H9 (cell line): ENCODE measurements at regions not wholly inside any gene's neighbourhood (a gene's known extent, or its start where the extent isn't known, plus 50 kb on each side); places are given as distances from the start of the nearest gene placed in this dataset.

Source experiments
- DNase-seq: peaks from one replicate; pipeline ENCODE4 v3.0.0-alpha.2; 2017
- H2AFZ ChIP-seq: one replicate; pipeline ENCODE4 v1.6.1; 2013; ENCODE audit warnings: mild to moderate bottlenecking, low read length, control low read depth, moderate library complexity
- H2AK5ac ChIP-seq: 2 replicates; pipeline ENCODE4 v1.6.1; 2013; ENCODE audit warnings: low read length, control low read depth, mixed read lengths; ENCODE audit not compliant: insufficient read length
- H2BK120ac ChIP-seq: one replicate; pipeline ENCODE4 v1.6.1; 2013; ENCODE audit warnings: low read depth, mild to moderate bottlenecking, low read length, control low read depth, inconsistent platforms; ENCODE audit not compliant: poor library complexity, severe bottlenecking
- H2BK12ac ChIP-seq: 2 replicates; pipeline ENCODE4 v1.6.1; 2013; ENCODE audit warnings: low read length, control low read depth, mixed read lengths, low read depth; ENCODE audit not compliant: insufficient read length
- H2BK15ac ChIP-seq: 2 replicates; pipeline ENCODE4 v1.6.1; 2013; ENCODE audit warnings: low read depth, low read length, control low read depth
- H2BK20ac ChIP-seq: one replicate; pipeline ENCODE4 v1.6.1; 2013; ENCODE audit warnings: low read depth, mild to moderate bottlenecking, low read length, control low read depth, inconsistent platforms; ENCODE audit not compliant: poor library complexity, severe bottlenecking
- H2BK5ac ChIP-seq: 2 replicates; pipeline ENCODE4 v1.6.1; 2013; ENCODE audit warnings: low read length, control low read depth, mixed read lengths; ENCODE audit not compliant: insufficient read length
- H3K14ac ChIP-seq: 2 replicates; pipeline ENCODE4 v1.6.1; 2013; ENCODE audit warnings: low read length, control low read depth; ENCODE audit not compliant: insufficient read depth
- H3K18ac ChIP-seq: 2 replicates; pipeline ENCODE4 v1.6.1; 2013; ENCODE audit warnings: low read depth, mild to moderate bottlenecking, mixed read lengths, low read length, control low read depth; ENCODE audit not compliant: insufficient read length
- H3K23ac ChIP-seq: 2 replicates; pipeline ENCODE4 v1.6.1; 2013; ENCODE audit warnings: low read length, control low read depth, mixed read lengths, low read depth; ENCODE audit not compliant: insufficient read length
- H3K23me2 ChIP-seq: 2 replicates; pipeline ENCODE4 v1.6.1; 2013; ENCODE audit warnings: low read depth, mild to moderate bottlenecking, mixed read lengths, low read length, control low read depth; ENCODE audit not compliant: insufficient read length, poor library complexity, severe bottlenecking
- H3K27ac ChIP-seq: 2 replicates; pipeline ENCODE4 v1.5.1; 2013; ENCODE audit warnings: low read length, control low read depth, mixed read lengths, low read depth; ENCODE audit not compliant: insufficient read length
- H3K27me3 ChIP-seq: 2 replicates; pipeline ENCODE4 v1.6.1; 2013; ENCODE audit warnings: low read length, control low read depth, inconsistent platforms; ENCODE audit not compliant: insufficient read depth
- H3K4ac ChIP-seq: 2 replicates; pipeline ENCODE4 v1.6.1; 2013; ENCODE audit warnings: low read depth, mild to moderate bottlenecking, control low read depth, inconsistent platforms, low read length, moderate library complexity
- H3K4me1 ChIP-seq: 2 replicates; pipeline ENCODE4 v1.6.1; 2013; ENCODE audit warnings: low read length, control low read depth, inconsistent platforms; ENCODE audit not compliant: insufficient read depth
- H3K4me2 ChIP-seq: 2 replicates; pipeline ENCODE4 v1.6.1; 2013; ENCODE audit warnings: low read length, control low read depth, mixed read lengths; ENCODE audit not compliant: insufficient read length, insufficient read depth
- H3K56ac ChIP-seq: 2 replicates; pipeline ENCODE4 v1.6.1; 2013; ENCODE audit warnings: low read depth, mild to moderate bottlenecking, mixed read lengths, low read length, control low read depth; ENCODE audit not compliant: insufficient read length
- H3K79me1 ChIP-seq: 2 replicates; pipeline ENCODE4 v1.6.1; 2013; ENCODE audit warnings: low read depth, mild to moderate bottlenecking, moderate library complexity, low read length, control low read depth, inconsistent platforms; ENCODE audit not compliant: insufficient read depth, poor library complexity, severe bottlenecking
- H3K79me2 ChIP-seq: 2 replicates; pipeline ENCODE4 v1.6.1; 2013; ENCODE audit warnings: low read length, control low read depth, inconsistent platforms; ENCODE audit not compliant: insufficient read depth
- H3K9ac ChIP-seq: 2 replicates; pipeline ENCODE4 v1.6.1; 2013; ENCODE audit warnings: low read length, control low read depth, mixed read lengths; ENCODE audit not compliant: insufficient read length; ENCODE audit errors: extremely low read depth
- H3K9me3 ChIP-seq: one replicate; pipeline ENCODE4 v1.6.1; 2013; ENCODE audit warnings: low read depth, low read length, inconsistent platforms; ENCODE audit not compliant: control insufficient read depth
- H3T11ph ChIP-seq: one replicate; pipeline ENCODE4 v1.6.1; 2013; ENCODE audit warnings: mild to moderate bottlenecking, low read length, control low read depth, inconsistent platforms
- H4K20me1 ChIP-seq: one replicate; pipeline ENCODE4 v1.6.1; 2013; ENCODE audit not compliant: control insufficient read depth, insufficient read length, insufficient read depth
- H4K5ac ChIP-seq: 2 replicates; pipeline ENCODE4 v1.6.1; 2013; ENCODE audit warnings: low read depth, mild to moderate bottlenecking, mixed read lengths, low read length, control low read depth; ENCODE audit not compliant: insufficient read length
- H4K8ac ChIP-seq: replicated peaks from 2 replicates; pipeline ENCODE4 v1.6.1; 2013; ENCODE audit warnings: low read length, control low read depth, mixed read lengths, low read depth; ENCODE audit not compliant: insufficient read length
- H4K91ac ChIP-seq: 2 replicates; pipeline ENCODE4 v1.6.1; 2013; ENCODE audit warnings: low read depth, mild to moderate bottlenecking, moderate library complexity, mixed read lengths, low read length, control low read depth; ENCODE audit not compliant: insufficient read length
- H3K27ac Mint-ChIP-seq, 3 experiments: 2 replicates in 2 of 3; 3 replicates in 1 of 3; pipeline ENCODE4 v1.8.0; 2020 to 2021; ENCODE audit warnings: mixed read lengths in 3 of 3, mild to moderate bottlenecking in 1 of 3, moderate library complexity in 1 of 3
- H3K27me3 Mint-ChIP-seq: 2 replicates; pipeline ENCODE4 v1.8.0; 2021; ENCODE audit warnings: low read depth, mild to moderate bottlenecking, moderate library complexity, mixed read lengths
- H3K36me3 Mint-ChIP-seq, 3 experiments: 2 replicates in 2 of 3; 3 replicates in 1 of 3; pipeline ENCODE4 v1.8.0; 2020 to 2021; ENCODE audit warnings: low read depth in 3 of 3, mixed read lengths in 3 of 3; ENCODE audit not compliant: insufficient read depth in 1 of 3
- H3K4me1 Mint-ChIP-seq, 2 experiments: 2 replicates each; pipeline ENCODE4 v1.8.0; 2020; ENCODE audit warnings: mixed read lengths in 2 of 2
- H3K4me3 Mint-ChIP-seq, 2 experiments: 2 replicates in 1 of 2; 3 replicates in 1 of 2; pipeline ENCODE4 v1.8.0; 2020 to 2021; ENCODE audit warnings: mild to moderate bottlenecking in 2 of 2, mixed read lengths in 2 of 2, moderate library complexity in 1 of 2
- H3K9me3 Mint-ChIP-seq, 2 experiments: 2 replicates in 1 of 2; 3 replicates in 1 of 2; pipeline ENCODE4 v1.8.0; 2020; ENCODE audit warnings: mild to moderate bottlenecking in 2 of 2, mixed read lengths in 2 of 2, moderate library complexity in 1 of 2
- WGBS: extraction: QIAGEN DNeasy Blood & Tissue Kit; methylation state at CpG from one replicate; pipeline ENCODE4 v1.1.7; 2013; ENCODE audit warnings: missing lambda C conversion rate, low lambda C conversion rate, mixed read lengths; ENCODE audit not compliant: insufficient read length; ENCODE audit errors: extremely low coverage; 5-methylcytosine and 5-hydroxymethylcytosine counted together
- TF ChIP-seq, protein P1 (sequence below): fragments of 200-600 bp; sonication (generic); conservative IDR thresholded peaks from 3 replicates; pipeline ENCODE4 v1.8.0; 2021; ENCODE audit warnings: antibody characterized with exemption, mild to moderate bottlenecking

DNA sequence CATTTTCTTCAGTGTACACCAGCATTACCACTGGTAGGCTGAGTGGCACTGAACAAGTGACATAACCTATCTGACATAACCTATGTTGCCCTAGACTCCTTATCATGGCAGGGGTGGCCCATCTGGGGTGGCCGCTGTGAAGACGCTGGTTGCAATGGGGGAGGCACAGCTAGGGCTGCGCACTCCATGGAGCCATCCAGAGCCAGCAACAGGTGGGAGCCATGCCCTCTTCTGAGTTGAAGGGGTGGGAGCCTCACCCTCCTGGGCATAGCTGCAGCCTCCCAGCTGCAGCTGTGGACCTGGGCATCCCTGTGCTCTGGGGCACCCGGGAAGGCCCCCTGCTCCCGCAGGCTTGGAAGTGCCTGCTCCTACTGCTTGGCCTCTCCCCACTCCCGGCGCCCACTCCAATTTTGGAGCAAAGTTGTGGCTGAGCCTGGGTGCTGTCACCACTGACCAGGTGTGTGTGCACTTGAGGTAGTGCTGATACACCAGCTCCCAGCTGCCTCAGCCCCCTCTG is 52.4 kb upstream of the NTPCR start:
- H3K9ac ChIP-seq, result no peak overlapping the region
- H3K14ac ChIP-seq, result no peak overlapping the region
- H2AFZ ChIP-seq, result no peak overlapping the region
- Mint-ChIP-seq H3K9me3 (peaks cover 6 to 15% of the 10 kb centered on the region in 2 experiments; a peak in 3 of 5 replicates), H3K4me1 (peaks cover 34 to 39% of the 10 kb centered on the region in 2 experiments), H3K27me3 (no peaks in the 10 kb centered on the region; the same call in 1 of the 2 replicates), H3K27ac (no peak overlapping the region; a peak in 1 of 7 replicates), H3K4me3 (no peak overlapping the region), H3K36me3 (peaks cover 0 to 10% (median 3%) of the 10 kb centered on the region in 3 experiments; a peak in 4 of 7 replicates)
- H3K4me1 ChIP-seq, result peaks cover 2% of the 10 kb centered on the region; the same call in 1 of the 2 replicates
- no peak for DNase-seq
- WGBS, result no CpG with 5 or more reads among the region's 7 CpGs
- H2BK12ac ChIP-seq, result no peak overlapping the region
- H3K27me3 ChIP-seq, result no peaks in the 10 kb centered on the region
- no peak overlapping the region for H3K4ac ChIP-seq
- H3T11ph ChIP-seq, result no peak overlapping the region
- no peak overlapping the region for H3K56ac ChIP-seq
- no peak overlapping the region for H4K8ac ChIP-seq
- H3K9me3 ChIP-seq, result peaks cover 6% of the 10 kb centered on the region
- H2BK5ac ChIP-seq, result no peak overlapping the region
- H3K23me2 ChIP-seq, result no peaks in the 10 kb centered on the region
- no peak overlapping the region for H3K4me2 ChIP-seq
- H2BK20ac ChIP-seq, result no peak overlapping the region
- no peak overlapping the region for H4K91ac ChIP-seq
- no peaks in the 10 kb centered on the region for H4K20me1 ChIP-seq
- H3K79me2 ChIP-seq, result no peaks in the 10 kb centered on the region
- no peaks in the 10 kb centered on the region for H3K79me1 ChIP-seq
- H2AK5ac ChIP-seq, result no peak overlapping the region
- TF ChIP-seq, protein P1, sequence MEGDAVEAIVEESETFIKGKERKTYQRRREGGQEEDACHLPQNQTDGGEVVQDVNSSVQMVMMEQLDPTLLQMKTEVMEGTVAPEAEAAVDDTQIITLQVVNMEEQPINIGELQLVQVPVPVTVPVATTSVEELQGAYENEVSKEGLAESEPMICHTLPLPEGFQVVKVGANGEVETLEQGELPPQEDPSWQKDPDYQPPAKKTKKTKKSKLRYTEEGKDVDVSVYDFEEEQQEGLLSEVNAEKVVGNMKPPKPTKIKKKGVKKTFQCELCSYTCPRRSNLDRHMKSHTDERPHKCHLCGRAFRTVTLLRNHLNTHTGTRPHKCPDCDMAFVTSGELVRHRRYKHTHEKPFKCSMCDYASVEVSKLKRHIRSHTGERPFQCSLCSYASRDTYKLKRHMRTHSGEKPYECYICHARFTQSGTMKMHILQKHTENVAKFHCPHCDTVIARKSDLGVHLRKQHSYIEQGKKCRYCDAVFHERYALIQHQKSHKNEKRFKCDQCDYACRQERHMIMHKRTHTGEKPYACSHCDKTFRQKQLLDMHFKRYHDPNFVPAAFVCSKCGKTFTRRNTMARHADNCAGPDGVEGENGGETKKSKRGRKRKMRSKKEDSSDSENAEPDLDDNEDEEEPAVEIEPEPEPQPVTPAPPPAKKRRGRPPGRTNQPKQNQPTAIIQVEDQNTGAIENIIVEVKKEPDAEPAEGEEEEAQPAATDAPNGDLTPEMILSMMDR, result no peak
- H3K27ac ChIP-seq, result no peak overlapping the region
- no peak overlapping the region for H3K23ac ChIP-seq
- no peak overlapping the region for H2BK120ac ChIP-seq
- no peak overlapping the region for H3K18ac ChIP-seq
- no peak overlapping the region for H4K5ac ChIP-seq
- H2BK15ac ChIP-seq, result no peak overlapping the region
